ENCODE measurements at regions not wholly inside any gene's neighbourhood (a gene's known extent, or its start where the extent isn't known, plus 50 kb on each side); places are given as distances from the start of the nearest gene placed in this dataset.

DNA sequence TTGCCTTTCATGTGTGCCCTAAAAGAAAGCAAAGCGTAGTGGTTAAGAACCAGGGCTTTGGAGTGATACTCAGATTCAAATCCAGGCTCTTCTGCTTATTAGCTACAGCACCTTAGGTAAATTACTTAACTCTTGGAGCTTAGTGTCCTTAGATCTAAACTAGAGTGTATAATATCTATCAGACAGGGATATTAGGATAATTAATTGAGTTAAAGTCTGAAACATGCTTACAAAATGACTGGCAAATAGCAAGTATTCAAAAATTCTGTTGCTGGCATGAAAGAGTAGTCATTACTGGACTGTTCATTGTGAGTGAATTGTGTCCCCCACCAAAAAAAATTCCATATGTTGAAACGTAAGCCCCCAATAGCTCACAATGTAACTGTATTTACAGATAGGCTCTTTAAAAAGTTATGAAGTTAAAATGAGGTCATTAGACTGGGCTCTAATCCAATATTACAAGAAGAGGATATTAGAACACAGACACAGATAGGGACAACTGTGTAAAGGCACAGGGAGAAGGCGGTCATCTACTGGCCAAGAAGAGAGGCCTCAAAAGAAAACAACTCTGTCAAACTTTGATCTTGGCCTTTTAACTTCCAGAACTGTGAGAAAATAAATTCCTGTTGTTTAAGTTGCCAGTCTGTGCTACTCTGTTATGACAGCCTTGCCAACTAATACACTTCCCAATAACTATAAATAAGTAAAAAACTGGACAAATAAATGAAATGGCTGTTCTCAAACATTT is 60.4 kb upstream of the LRRC3B start (continued):
- TF ChIP-seq, protein P1, sequence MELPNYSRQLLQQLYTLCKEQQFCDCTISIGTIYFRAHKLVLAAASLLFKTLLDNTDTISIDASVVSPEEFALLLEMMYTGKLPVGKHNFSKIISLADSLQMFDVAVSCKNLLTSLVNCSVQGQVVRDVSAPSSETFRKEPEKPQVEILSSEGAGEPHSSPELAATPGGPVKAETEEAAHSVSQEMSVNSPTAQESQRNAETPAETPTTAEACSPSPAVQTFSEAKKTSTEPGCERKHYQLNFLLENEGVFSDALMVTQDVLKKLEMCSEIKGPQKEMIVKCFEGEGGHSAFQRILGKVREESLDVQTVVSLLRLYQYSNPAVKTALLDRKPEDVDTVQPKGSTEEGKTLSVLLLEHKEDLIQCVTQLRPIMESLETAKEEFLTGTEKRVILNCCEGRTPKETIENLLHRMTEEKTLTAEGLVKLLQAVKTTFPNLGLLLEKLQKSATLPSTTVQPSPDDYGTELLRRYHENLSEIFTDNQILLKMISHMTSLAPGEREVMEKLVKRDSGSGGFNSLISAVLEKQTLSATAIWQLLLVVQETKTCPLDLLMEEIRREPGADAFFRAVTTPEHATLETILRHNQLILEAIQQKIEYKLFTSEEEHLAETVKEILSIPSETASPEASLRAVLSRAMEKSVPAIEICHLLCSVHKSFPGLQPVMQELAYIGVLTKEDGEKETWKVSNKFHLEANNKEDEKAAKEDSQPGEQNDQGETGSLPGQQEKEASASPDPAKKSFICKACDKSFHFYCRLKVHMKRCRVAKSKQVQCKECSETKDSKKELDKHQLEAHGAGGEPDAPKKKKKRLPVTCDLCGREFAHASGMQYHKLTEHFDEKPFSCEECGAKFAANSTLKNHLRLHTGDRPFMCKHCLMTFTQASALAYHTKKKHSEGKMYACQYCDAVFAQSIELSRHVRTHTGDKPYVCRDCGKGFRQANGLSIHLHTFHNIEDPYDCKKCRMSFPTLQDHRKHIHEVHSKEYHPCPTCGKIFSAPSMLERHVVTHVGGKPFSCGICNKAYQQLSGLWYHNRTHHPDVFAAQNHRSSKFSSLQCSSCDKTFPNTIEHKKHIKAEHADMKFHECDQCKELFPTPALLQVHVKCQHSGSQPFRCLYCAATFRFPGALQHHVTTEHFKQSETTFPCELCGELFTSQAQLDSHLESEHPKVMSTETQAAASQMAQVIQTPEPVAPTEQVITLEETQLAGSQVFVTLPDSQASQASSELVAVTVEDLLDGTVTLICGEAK (IDR thresholded peaks at IDR 0.05), result no peak
- TF ChIP-seq, protein P1 (CRISPR knock-in tag; IDR thresholded peaks at IDR 0.05), result no peak
- no peak for TF ChIP-seq MIER1 (IDR thresholded peaks at IDR 0.05; ENCODE audit: low read depth)
- TF ChIP-seq MAFK (IDR thresholded peaks at IDR 0.05; ENCODE audit: low read length), result no peak
- no peak for TF ChIP-seq POLR2AphosphoS2 (IDR thresholded peaks at IDR 0.05; ENCODE audit: low read length)
- no peak for TF ChIP-seq EP300 (IDR thresholded peaks at IDR 0.05; ENCODE audit: low read length)
- no peak for TF ChIP-seq XRCC4 (IDR thresholded peaks at IDR 0.05; ENCODE audit: extremely low read depth, insufficient read depth, insufficient read length)
- TF ChIP-seq, protein P2, sequence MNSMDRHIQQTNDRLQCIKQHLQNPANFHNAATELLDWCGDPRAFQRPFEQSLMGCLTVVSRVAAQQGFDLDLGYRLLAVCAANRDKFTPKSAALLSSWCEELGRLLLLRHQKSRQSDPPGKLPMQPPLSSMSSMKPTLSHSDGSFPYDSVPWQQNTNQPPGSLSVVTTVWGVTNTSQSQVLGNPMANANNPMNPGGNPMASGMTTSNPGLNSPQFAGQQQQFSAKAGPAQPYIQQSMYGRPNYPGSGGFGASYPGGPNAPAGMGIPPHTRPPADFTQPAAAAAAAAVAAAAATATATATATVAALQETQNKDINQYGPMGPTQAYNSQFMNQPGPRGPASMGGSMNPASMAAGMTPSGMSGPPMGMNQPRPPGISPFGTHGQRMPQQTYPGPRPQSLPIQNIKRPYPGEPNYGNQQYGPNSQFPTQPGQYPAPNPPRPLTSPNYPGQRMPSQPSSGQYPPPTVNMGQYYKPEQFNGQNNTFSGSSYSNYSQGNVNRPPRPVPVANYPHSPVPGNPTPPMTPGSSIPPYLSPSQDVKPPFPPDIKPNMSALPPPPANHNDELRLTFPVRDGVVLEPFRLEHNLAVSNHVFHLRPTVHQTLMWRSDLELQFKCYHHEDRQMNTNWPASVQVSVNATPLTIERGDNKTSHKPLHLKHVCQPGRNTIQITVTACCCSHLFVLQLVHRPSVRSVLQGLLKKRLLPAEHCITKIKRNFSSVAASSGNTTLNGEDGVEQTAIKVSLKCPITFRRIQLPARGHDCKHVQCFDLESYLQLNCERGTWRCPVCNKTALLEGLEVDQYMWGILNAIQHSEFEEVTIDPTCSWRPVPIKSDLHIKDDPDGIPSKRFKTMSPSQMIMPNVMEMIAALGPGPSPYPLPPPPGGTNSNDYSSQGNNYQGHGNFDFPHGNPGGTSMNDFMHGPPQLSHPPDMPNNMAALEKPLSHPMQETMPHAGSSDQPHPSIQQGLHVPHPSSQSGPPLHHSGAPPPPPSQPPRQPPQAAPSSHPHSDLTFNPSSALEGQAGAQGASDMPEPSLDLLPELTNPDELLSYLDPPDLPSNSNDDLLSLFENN (IDR thresholded peaks at IDR 0.05; ENCODE audit: low read depth in 2 of 2, low read length in 2 of 2), result no peak
- TF ChIP-seq, protein P3, sequence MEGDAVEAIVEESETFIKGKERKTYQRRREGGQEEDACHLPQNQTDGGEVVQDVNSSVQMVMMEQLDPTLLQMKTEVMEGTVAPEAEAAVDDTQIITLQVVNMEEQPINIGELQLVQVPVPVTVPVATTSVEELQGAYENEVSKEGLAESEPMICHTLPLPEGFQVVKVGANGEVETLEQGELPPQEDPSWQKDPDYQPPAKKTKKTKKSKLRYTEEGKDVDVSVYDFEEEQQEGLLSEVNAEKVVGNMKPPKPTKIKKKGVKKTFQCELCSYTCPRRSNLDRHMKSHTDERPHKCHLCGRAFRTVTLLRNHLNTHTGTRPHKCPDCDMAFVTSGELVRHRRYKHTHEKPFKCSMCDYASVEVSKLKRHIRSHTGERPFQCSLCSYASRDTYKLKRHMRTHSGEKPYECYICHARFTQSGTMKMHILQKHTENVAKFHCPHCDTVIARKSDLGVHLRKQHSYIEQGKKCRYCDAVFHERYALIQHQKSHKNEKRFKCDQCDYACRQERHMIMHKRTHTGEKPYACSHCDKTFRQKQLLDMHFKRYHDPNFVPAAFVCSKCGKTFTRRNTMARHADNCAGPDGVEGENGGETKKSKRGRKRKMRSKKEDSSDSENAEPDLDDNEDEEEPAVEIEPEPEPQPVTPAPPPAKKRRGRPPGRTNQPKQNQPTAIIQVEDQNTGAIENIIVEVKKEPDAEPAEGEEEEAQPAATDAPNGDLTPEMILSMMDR (IDR thresholded peaks at IDR 0.05 in 2 of 3, conservative IDR thresholded peaks at IDR 0.05 in 1 of 3; ENCODE audit: insufficient read depth in 2 of 3, low read depth in 1 of 3, low read length in 3 of 3), result no peak

All from K562 (cell line).